HG02938 (cell line): ENCODE measurements at regions not wholly inside any gene's neighbourhood (a gene's known extent, or its start where the extent isn't known, plus 50 kb on each side); places are given as distances from the start of the nearest gene placed in this dataset.

ENCODE experiments used
- ATAC-seq: cut with Tn5 transposase; IDR thresholded peaks from one replicate; pipeline ENCODE4 v1.9.1; 2021; ENCODE audit warnings: mild to moderate bottlenecking, moderate library complexity; ENCODE audit not compliant: unreplicated experiment

GRCh38 chr20:24112360-24112759, 123.8 kb upstream of the GGTLC1 start:
- ATAC-seq, result no peak

GRCh38 chr20:24111858-24112257, 123.3 kb upstream of the GGTLC1 start:
- no peak for ATAC-seq

GRCh38 chr20:24109537-24109936, 121.0 kb upstream of the GGTLC1 start:
- no peak for ATAC-seq

- ATAC-seq, result no peak
Observed at GRCh38 chr20:24109008-24109407, 120.4 kb upstream of the GGTLC1 start.

- ATAC-seq, result no peak
Observed at GRCh38 chr20:24108581-24108980, 120.0 kb upstream of the GGTLC1 start.

- no peak for ATAC-seq
Observed at GRCh38 chr20:24106801-24107445, 118.3 kb upstream of the GGTLC1 start.

GRCh38 chr20:24106150-24106800, 117.7 kb upstream of the GGTLC1 start:
- no peak for ATAC-seq

GRCh38 chr20:24102749-24103333, 114.3 kb upstream of the GGTLC1 start:
- no peak for ATAC-seq

- no peak for ATAC-seq
Observed at GRCh38 chr20:24102290-24102689, 113.7 kb upstream of the GGTLC1 start.

- peak; percentile 88 for ATAC-seq
Observed at GRCh38 chr20:24100370-24101011, 111.9 kb upstream of the GGTLC1 start.

GRCh38 chr20:24098886-24099285, 110.3 kb upstream of the GGTLC1 start:
- ATAC-seq, result no peak

GRCh38 chr20:24097506-24098245, 109.1 kb upstream of the GGTLC1 start:
- ATAC-seq, result no peak

GRCh38 chr20:24096864-24097450, 108.4 kb upstream of the GGTLC1 start:
- ATAC-seq, result no peak

- ATAC-seq, result no peak
Observed at GRCh38 chr20:24096264-24096663, 107.7 kb upstream of the GGTLC1 start.

- no peak for ATAC-seq
Observed at GRCh38 chr20:24095756-24096155, 107.2 kb upstream of the GGTLC1 start.

- no peak for ATAC-seq
Observed at GRCh38 chr20:24095303-24095702, 106.7 kb upstream of the GGTLC1 start.

GRCh38 chr20:24089576-24089975, 101.0 kb upstream of the GGTLC1 start:
- no peak for ATAC-seq

GRCh38 chr20:24086121-24086520, 97.5 kb upstream of the GGTLC1 start:
- no peak for ATAC-seq

GRCh38 chr20:24084281-24084680, 95.7 kb upstream of the GGTLC1 start:
- ATAC-seq, result no peak

- no peak for ATAC-seq
Observed at GRCh38 chr20:24081077-24081476, 92.5 kb upstream of the GGTLC1 start.
